ENCODE measurements at regions not wholly inside any gene's neighbourhood (a gene's known extent, or its start where the extent isn't known, plus 50 kb on each side); places are given as distances from the start of the nearest gene placed in this dataset.

DNA sequence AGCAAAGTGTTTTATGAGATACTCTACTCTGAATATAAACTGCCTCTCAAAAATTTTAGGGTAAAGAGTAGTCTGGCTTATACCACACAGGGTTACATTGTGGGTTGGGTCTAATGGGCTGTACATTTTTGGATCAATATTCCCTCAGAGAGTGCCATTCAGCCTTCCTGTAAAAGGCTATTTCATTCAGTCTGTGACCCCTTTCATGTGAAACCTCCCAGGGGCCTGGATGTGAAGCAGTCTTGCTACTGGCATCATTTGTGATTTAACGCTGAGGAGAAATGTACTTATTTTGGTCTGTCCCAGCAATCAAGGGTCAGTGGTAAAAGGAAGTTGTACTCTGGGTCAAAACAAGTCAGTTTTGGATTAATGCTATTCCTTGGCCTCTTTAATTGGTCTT lies 71.8 kb upstream of the PRKG1 start:
- H3K9me3 ChIP-seq (ENCODE audit: control insufficient read depth, insufficient read depth, low read length): no peaks in the 10 kb centered on the region
- Mint-ChIP-seq H3K27me3 (ENCODE audit: low read depth in 2 of 2) (peaks cover 2% of the 10 kb centered on the region in 2 donors), H3K27ac (no peak overlapping the region), H3K4me1 (no peaks in the 10 kb centered on the region), H3K4me3 (no peak overlapping the region), H3K36me3 (no peaks in the 10 kb centered on the region), H3K9me3 (no peaks in the 10 kb centered on the region)
- no peak overlapping the region for H3K4me3 ChIP-seq (ENCODE audit: low read length)
- H3K4me1 ChIP-seq (ENCODE audit: control insufficient read depth, insufficient read depth, low read length): no peaks in the 10 kb centered on the region
- WGBS (ENCODE audit: insufficient coverage): 94% methylated on average over 1 of the region's 1 CpG
- H3K27ac ChIP-seq (ENCODE audit: low read length): no peak overlapping the region
- H3K27me3 ChIP-seq (ENCODE audit: control insufficient read depth, insufficient read depth, low read length): no peaks in the 10 kb centered on the region
- no peaks in the 10 kb centered on the region for H3K36me3 ChIP-seq (ENCODE audit: control insufficient read depth, insufficient read depth, low read length)
- TF ChIP-seq, protein P1, sequence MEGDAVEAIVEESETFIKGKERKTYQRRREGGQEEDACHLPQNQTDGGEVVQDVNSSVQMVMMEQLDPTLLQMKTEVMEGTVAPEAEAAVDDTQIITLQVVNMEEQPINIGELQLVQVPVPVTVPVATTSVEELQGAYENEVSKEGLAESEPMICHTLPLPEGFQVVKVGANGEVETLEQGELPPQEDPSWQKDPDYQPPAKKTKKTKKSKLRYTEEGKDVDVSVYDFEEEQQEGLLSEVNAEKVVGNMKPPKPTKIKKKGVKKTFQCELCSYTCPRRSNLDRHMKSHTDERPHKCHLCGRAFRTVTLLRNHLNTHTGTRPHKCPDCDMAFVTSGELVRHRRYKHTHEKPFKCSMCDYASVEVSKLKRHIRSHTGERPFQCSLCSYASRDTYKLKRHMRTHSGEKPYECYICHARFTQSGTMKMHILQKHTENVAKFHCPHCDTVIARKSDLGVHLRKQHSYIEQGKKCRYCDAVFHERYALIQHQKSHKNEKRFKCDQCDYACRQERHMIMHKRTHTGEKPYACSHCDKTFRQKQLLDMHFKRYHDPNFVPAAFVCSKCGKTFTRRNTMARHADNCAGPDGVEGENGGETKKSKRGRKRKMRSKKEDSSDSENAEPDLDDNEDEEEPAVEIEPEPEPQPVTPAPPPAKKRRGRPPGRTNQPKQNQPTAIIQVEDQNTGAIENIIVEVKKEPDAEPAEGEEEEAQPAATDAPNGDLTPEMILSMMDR (IDR thresholded peaks at IDR 0.05): no peak
- no peak for DNase-seq
- intact Hi-C loops (cut with micrococcal nuclease): no loop called here
- no peak for ATAC-seq

DNA sequence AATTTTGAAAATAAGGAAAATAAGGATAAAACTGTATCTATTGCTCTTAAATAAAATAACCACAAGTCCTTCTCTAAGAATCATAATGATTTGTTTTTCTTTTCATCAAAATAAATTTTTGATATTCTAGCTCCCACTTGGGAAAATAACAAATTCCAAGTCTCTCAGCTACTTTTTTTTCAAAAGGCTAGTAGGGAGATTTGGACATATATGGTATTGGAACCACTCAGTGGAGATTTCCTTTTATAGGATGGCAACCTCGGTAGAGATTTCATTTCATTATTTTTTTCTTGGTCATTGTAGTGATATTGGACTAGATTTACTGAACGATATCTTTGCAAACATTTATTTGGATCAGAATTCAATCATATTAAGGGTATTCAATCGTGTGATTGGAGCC lies 69.5 kb upstream of the PRKG1 start:
- H3K4me3 ChIP-seq (ENCODE audit: low read length): no peak overlapping the region
- no peak overlapping the region for H3K27ac ChIP-seq (ENCODE audit: low read length)
- ATAC-seq (no peak), DNase-seq (no peak)
- H3K27me3 Mint-ChIP-seq (ENCODE audit: low read depth in 2 of 2): no peaks in the 10 kb centered on the region
- WGBS (ENCODE audit: insufficient coverage): 80% methylated on average over 2 of the region's 3 CpGs
- no peaks in the 10 kb centered on the region for H3K9me3 ChIP-seq (ENCODE audit: control insufficient read depth, insufficient read depth, low read length)
- H3K27me3 ChIP-seq (ENCODE audit: control insufficient read depth, insufficient read depth, low read length): no peaks in the 10 kb centered on the region
- H3K36me3 Mint-ChIP-seq: no peaks in the 10 kb centered on the region
- TF ChIP-seq, protein P1 (IDR thresholded peaks at IDR 0.05): no peak
- no peak overlapping the region for H3K4me3 Mint-ChIP-seq
- H3K4me1 Mint-ChIP-seq: no peaks in the 10 kb centered on the region
- no peaks in the 10 kb centered on the region for H3K9me3 Mint-ChIP-seq
- H3K36me3 ChIP-seq (ENCODE audit: control insufficient read depth, insufficient read depth, low read length): no peaks in the 10 kb centered on the region
- no peaks in the 10 kb centered on the region for H3K4me1 ChIP-seq (ENCODE audit: control insufficient read depth, insufficient read depth, low read length)
- intact Hi-C loops (cut with micrococcal nuclease): no loop called here
- no peak overlapping the region for H3K27ac Mint-ChIP-seq

DNA sequence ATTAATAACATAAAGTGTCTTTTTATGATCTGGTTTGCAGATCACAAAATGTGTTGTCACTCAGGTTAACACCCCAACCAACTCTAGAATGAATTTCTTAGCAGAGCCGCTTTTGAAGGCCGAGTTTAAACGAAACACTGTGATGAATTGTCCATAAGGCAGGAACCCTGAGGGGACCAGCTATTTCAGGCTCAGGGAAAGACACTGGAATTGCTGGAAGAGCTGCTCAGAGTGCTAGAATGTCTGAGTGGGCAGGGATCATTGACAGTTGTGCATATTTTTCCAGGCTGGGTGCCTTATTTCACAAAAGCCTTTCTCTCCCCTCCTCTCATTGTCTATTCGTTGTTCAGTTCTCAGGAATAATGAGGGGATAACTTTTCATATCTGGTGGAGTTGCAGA lies 68.7 kb upstream of the PRKG1 start:
- no peak overlapping the region for H3K4me3 Mint-ChIP-seq
- TF ChIP-seq, protein P1 (IDR thresholded peaks at IDR 0.05): no peak
- no peaks in the 10 kb centered on the region for H3K36me3 ChIP-seq (ENCODE audit: control insufficient read depth, insufficient read depth, low read length)
- H3K36me3 Mint-ChIP-seq: no peaks in the 10 kb centered on the region
- intact Hi-C loops (cut with micrococcal nuclease): no loop called here
- H3K9me3 ChIP-seq (ENCODE audit: control insufficient read depth, insufficient read depth, low read length): no peaks in the 10 kb centered on the region
- H3K9me3 Mint-ChIP-seq: no peaks in the 10 kb centered on the region
- H3K27ac ChIP-seq (ENCODE audit: low read length): no peak overlapping the region
- ATAC-seq (no peak), DNase-seq (no peak)
- no peaks in the 10 kb centered on the region for H3K27me3 Mint-ChIP-seq (ENCODE audit: low read depth in 2 of 2)
- H3K27me3 ChIP-seq (ENCODE audit: control insufficient read depth, insufficient read depth, low read length): no peaks in the 10 kb centered on the region
- no peak overlapping the region for H3K27ac Mint-ChIP-seq
- no peaks in the 10 kb centered on the region for H3K4me1 Mint-ChIP-seq
- H3K4me3 ChIP-seq (ENCODE audit: low read length): no peak overlapping the region
- no peaks in the 10 kb centered on the region for H3K4me1 ChIP-seq (ENCODE audit: control insufficient read depth, insufficient read depth, low read length)
- 81% methylated on average over 3 of the region's 4 CpGs for WGBS (ENCODE audit: insufficient coverage)

DNA sequence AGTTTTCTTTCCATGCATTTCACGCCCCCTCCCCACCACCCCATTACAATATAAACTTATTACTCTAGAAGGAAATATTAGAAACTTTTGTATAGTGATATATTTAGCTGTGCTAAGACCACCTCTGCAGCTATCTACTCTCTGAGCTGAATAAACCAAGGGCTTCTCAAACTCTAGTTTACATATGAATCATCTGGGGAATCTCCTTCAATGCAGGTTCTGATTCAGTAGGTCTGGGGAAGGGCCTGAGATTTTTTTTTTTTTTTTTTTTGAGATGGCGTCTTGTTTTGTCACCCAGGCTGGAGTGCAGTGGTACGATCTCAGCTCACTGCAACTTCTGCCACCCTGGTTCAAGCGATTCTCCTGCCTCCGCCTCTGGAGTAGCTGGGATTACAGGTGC lies 67.6 kb upstream of the PRKG1 start:
- TF ChIP-seq, protein P1 (IDR thresholded peaks at IDR 0.05): no peak
- Histone ChIP-seq H3K36me3 (ENCODE audit: control insufficient read depth, insufficient read depth, low read length) (no peaks in the 10 kb centered on the region), H3K4me1 (ENCODE audit: control insufficient read depth, insufficient read depth, low read length) (no peaks in the 10 kb centered on the region), H3K27me3 (ENCODE audit: control insufficient read depth, insufficient read depth, low read length) (no peaks in the 10 kb centered on the region), H3K4me3 (ENCODE audit: low read length) (no peak overlapping the region), H3K27ac (ENCODE audit: low read length) (no peak overlapping the region), H3K9me3 (ENCODE audit: control insufficient read depth, insufficient read depth, low read length) (no peaks in the 10 kb centered on the region)
- intact Hi-C loops (cut with micrococcal nuclease): no loop called here
- H3K4me1 Mint-ChIP-seq: no peaks in the 10 kb centered on the region
- no peak overlapping the region for H3K27ac Mint-ChIP-seq
- WGBS (ENCODE audit: insufficient coverage): 95% methylated on average over 4 of the region's 5 CpGs
- DNase-seq: no peak
- no peaks in the 10 kb centered on the region for H3K27me3 Mint-ChIP-seq (ENCODE audit: low read depth in 2 of 2)
- H3K4me3 Mint-ChIP-seq: no peak overlapping the region
- H3K36me3 Mint-ChIP-seq: no peaks in the 10 kb centered on the region
- ATAC-seq: no peak
- no peaks in the 10 kb centered on the region for H3K9me3 Mint-ChIP-seq
